GM19455 (cell line): ENCODE measurements at regions not wholly inside any gene's neighbourhood (a gene's known extent, or its start where the extent isn't known, plus 50 kb on each side); places are given as distances from the start of the nearest gene placed in this dataset.

Source experiments
- ATAC-seq: cut with Tn5 transposase; IDR thresholded peaks from one replicate; pipeline ENCODE4 v1.9.1; 2021; ENCODE audit not compliant: unreplicated experiment

DNA sequence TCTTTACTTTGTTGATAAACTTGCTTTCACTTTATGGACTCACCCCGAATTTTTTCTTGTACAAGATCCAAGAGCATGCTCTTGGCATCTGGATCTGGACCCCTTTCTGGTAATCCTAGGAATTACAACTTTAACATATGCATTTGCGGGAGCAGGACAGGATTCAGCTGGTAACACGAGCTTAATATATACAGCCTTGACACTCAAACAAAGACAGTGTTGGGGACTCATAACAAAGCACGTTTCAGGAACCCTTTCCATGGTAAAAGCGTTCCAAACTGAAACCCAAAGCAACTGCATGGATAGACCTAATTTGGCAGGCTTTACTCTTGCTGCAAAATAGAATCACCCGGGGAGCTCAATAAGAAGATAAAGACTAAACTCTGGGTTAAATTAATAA lies 349.7 kb upstream of the AMELY start:
- ATAC-seq: no peak

- no peak for ATAC-seq
These were observed 328.5 kb upstream of the AMELY start for GRCh38 chrY:7240101-7240500.

- no peak for ATAC-seq
These were observed 300.4 kb upstream of the AMELY start for GRCh38 chrY:7211971-7212370.

DNA sequence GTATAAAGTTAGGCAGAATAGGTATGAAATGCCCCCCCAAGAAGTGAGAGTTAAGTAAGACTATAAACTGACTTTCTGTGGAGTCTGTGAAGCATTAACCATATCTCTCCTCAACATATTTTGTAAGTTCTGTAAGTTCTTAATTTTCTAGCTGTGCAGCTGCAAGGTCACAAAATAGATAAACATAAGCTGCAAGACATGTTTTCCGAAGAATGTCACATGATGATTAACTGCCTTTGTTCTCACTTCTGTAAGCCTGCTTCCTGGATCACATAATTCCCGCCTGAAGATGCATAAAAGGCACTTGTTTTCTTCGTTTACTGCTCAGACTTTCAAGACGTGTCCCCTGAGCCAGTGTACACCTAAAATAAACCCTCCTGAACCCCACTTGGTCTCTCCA lies 292.9 kb upstream of the AMELY start:
- ATAC-seq: no peak

- ATAC-seq: no peak
These were observed 271.0 kb upstream of the AMELY start for GRCh38 chrY:7182591-7182990.

GRCh38 chrY:7177631-7178030 lies 266.1 kb upstream of the AMELY start:
- ATAC-seq: no peak

DNA sequence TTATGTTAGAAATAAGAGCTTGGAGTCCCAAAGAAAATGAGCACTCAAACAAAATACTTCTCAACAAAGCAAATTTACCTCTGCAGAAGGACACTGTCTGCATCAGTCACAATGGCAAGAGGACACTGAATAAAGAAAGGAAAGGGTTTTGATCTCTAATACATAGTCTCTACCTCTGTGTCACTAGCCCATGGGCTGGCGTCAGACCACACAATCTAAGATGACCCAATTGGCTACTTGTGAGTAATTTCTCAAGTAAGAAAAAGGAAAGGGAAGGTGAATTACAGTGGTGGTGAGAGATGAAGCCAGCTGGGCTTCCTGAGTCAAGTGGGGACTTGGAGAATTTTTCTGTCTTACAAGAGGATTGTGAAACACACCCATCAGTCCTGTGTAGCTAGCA lies 257.9 kb upstream of the AMELY start:
- no peak for ATAC-seq

DNA sequence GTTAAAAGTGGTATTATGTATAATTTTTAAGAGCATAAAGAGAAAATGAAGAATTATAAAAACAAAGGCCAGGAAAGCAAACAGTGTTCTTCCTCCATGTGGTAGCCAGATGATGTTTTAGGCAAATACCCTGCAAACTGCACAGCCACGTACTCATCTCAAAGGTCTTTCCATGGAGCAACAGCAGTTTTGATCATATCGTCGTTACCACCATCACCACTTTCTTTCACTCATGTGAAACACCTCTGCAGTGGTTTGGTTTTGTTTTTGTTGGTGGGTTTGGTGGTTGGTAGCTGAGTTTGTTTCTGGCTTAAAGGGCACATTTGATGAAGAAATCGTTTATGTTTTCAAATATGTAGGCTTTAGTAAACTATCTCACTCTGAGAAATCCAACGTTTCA lies 229.9 kb upstream of the AMELY start:
- no peak for ATAC-seq
